ENCODE measurements at regions not wholly inside any gene's neighbourhood (a gene's known extent, or its start where the extent isn't known, plus 50 kb on each side); places are given as distances from the start of the nearest gene placed in this dataset.

DNA sequence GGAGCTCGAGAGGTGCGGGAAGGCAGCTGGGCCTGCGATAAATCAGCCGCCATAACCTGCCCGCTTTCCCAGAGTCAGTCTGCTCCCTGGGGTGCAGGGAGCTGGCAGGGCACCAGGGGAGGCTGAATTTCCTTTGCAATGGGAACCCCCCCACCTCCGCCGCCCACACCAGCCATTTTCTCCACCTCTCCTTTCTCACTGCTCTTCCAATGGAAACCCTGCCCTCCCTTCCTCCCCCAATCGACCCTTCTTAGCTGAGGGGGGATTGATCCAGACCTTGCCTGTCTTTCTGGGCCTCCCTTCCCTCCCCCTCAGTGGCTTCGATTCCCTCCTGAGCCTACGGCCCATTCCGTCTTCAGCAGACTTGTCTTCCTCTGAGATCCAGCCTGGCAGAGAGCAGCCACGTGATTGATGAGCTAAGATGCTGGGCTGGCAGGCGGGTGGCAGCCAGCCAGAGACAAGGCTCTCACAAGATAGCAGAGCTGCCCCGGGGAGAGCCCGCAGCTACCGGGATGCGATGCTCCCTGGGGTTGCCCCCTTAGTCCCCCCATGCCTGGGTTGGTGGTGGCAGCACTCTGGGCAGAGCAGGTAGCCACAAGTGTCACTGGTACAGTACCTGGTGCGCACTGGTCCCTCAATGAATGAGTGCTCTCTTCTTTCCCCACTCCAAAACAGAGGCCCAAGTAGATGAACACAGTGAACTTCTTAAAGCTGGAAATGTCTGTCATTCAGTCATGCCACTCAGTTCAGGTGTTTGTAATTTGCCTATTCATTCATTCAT is 53.7 kb upstream of the FABP6 start:
- H3K27ac ChIP-seq (ENCODE audit: insufficient read depth in 1 of 2, low read depth in 1 of 2, low read length in 2 of 2, poor library complexity in 1 of 2, severe bottlenecking in 2 of 2): no peak overlapping the region
- no peaks in the 10 kb centered on the region for H3K4me1 ChIP-seq (ENCODE audit: control extremely low read depth in 1 of 4, control insufficient read depth in 4 of 4, insufficient read depth in 4 of 4, low read length in 3 of 4)
- no peak for DNase-seq
- no peaks in the 10 kb centered on the region for H3K27me3 ChIP-seq (replicated peaks in 2 of 5; ENCODE audit: control insufficient read depth in 4 of 5, insufficient read depth in 5 of 5, low read length in 4 of 5)
- 87% methylated on average over 18 of the region's 18 CpGs for WGBS (ENCODE audit: insufficient coverage)
- no peak overlapping the region for H3K4me3 ChIP-seq (ENCODE audit: control insufficient read depth in 1 of 7, extremely low read depth in 1 of 7, insufficient read depth in 4 of 7, low read depth in 2 of 7, low read length in 6 of 7)
- ChIA-PET CTCF (interaction anchor here (1.4 to 1.7 kb wide), 3 partner anchors 13 to 150 kb away, joined by 3 to 8 read pairs (median 3); no protein-coding TSS in a partner anchor), POLR2A (no interaction called here)
- no peaks in the 10 kb centered on the region for H3K9me3 ChIP-seq (ENCODE audit: control extremely low read depth in 1 of 5, control insufficient read depth in 4 of 5, insufficient read depth in 2 of 5, low read depth in 1 of 5, low read length in 4 of 5)
- no peaks in the 10 kb centered on the region for H3K36me3 ChIP-seq (ENCODE audit: control insufficient read depth in 4 of 4, insufficient read depth in 4 of 4, low read length in 3 of 4)

DNA sequence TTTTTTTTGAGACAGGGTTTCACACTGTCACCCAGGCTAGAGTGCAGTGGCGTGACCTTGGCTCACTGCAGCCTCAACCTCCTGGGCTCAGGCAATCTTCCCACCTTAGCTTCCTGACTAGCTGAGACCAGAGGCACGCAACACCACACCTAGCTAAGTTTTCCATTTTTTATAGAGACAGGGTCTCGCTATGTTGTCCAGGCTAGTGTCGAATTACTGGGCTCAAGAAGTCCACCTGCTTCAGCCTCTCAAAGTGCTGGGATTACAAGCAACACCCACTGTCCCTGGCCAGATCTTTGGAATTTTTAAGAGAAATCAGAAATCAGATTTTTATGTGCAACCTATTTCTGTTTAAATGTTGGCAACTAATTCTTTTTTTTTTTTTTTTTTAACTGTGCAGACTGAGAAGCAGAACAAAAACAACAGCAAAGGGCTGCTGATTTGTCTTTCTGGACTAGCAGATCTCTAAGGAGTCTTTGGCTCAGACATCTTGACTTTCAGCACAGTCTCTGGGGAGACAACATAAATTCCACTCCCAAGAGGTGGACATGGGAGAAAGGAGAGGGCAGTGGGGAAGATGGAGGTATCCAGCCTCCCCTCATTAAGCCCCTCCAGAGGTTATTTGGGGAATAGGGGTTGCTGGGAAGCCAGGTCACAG is 54.4 kb upstream of the FABP6 start:
- H3K9me3 ChIP-seq (ENCODE audit: control extremely low read depth in 1 of 5, control insufficient read depth in 4 of 5, insufficient read depth in 2 of 5, low read depth in 1 of 5, low read length in 4 of 5): no peaks in the 10 kb centered on the region
- no peak overlapping the region for H3K4me3 ChIP-seq (ENCODE audit: control insufficient read depth in 1 of 7, extremely low read depth in 1 of 7, insufficient read depth in 4 of 7, low read depth in 2 of 7, low read length in 6 of 7)
- POLR2A ChIA-PET: no interaction called here
- H3K4me1 ChIP-seq (ENCODE audit: control extremely low read depth in 1 of 4, control insufficient read depth in 4 of 4, insufficient read depth in 4 of 4, low read length in 3 of 4): no peaks in the 10 kb centered on the region
- no peaks in the 10 kb centered on the region for H3K36me3 ChIP-seq (ENCODE audit: control insufficient read depth in 4 of 4, insufficient read depth in 4 of 4, low read length in 3 of 4)
- no peaks in the 10 kb centered on the region for H3K27me3 ChIP-seq (replicated peaks in 2 of 5; ENCODE audit: control insufficient read depth in 4 of 5, insufficient read depth in 5 of 5, low read length in 4 of 5)
- CTCF ChIA-PET: interaction anchor here (1.4 to 1.5 kb wide), 2 partner anchors 62 to 149 kb away, joined by 3 read pairs; no protein-coding TSS in a partner anchor
- H3K27ac ChIP-seq (ENCODE audit: insufficient read depth in 1 of 2, low read depth in 1 of 2, low read length in 2 of 2, poor library complexity in 1 of 2, severe bottlenecking in 2 of 2): no peak overlapping the region
- 95% methylated on average over 3 of the region's 4 CpGs for WGBS (ENCODE audit: insufficient coverage)
- no peak for DNase-seq

DNA sequence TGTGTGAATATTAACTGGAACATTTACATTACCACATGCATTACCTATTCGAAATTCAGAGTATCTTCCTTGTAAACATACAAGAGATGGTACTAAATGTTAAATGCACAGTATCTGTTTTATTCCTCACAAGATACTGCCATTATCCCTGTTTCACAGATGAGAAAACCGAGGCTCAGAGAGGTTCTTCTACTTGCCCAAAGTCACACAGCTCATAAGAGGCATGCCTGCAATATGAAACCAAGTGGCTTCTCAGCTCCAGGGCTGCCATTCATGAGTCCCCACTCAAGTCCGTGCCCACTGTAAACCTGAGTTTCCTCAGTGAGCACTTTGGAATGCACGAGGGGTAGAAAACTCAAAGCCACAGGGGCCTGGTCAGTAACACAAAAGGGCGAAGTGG is 55.0 kb upstream of the FABP6 start:
- Histone ChIP-seq H3K4me3 (ENCODE audit: control insufficient read depth in 1 of 7, extremely low read depth in 1 of 7, insufficient read depth in 4 of 7, low read depth in 2 of 7, low read length in 6 of 7) (no peak overlapping the region), H3K9me3 (ENCODE audit: control extremely low read depth in 1 of 5, control insufficient read depth in 4 of 5, insufficient read depth in 2 of 5, low read depth in 1 of 5, low read length in 4 of 5) (no peaks in the 10 kb centered on the region), H3K27ac (ENCODE audit: insufficient read depth in 1 of 2, low read depth in 1 of 2, low read length in 2 of 2, poor library complexity in 1 of 2, severe bottlenecking in 2 of 2) (no peak overlapping the region), H3K4me1 (ENCODE audit: control extremely low read depth in 1 of 4, control insufficient read depth in 4 of 4, insufficient read depth in 4 of 4, low read length in 3 of 4) (no peaks in the 10 kb centered on the region), H3K27me3 (replicated peaks in 2 of 5; ENCODE audit: control insufficient read depth in 4 of 5, insufficient read depth in 5 of 5, low read length in 4 of 5) (no peaks in the 10 kb centered on the region), H3K36me3 (ENCODE audit: control insufficient read depth in 4 of 4, insufficient read depth in 4 of 4, low read length in 3 of 4) (no peaks in the 10 kb centered on the region)
- 98% methylated on average over 4 of the region's 5 CpGs for WGBS (ENCODE audit: insufficient coverage)
- CTCF ChIA-PET: no interaction called here
- DNase-seq: no peak
- POLR2A ChIA-PET: no interaction called here

DNA sequence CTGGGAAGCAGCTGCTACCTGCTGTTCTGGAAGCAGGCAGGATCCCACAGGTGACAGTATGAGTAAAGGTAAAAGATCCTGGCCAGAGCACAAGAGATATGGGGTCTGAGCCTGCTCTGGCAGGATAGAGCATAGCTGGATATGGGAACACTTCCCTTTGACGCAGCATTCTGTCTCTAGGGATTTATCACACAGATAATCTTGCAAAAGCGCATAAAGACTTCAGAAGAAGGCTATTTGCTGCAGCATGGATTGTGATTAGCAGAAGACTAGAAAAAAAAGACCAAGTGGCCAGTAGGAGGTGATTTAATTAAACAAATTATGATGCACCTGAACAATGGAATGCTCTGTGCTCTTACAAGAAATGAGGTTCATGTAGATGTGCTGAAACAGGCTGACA is 52.4 kb upstream of the PWWP2A start:
- H3K9me3 ChIP-seq (ENCODE audit: control extremely low read depth in 1 of 5, control insufficient read depth in 4 of 5, insufficient read depth in 2 of 5, low read depth in 1 of 5, low read length in 4 of 5): no peaks in the 10 kb centered on the region
- no peaks in the 10 kb centered on the region for H3K27me3 ChIP-seq (replicated peaks in 2 of 5; ENCODE audit: control insufficient read depth in 4 of 5, insufficient read depth in 5 of 5, low read length in 4 of 5)
- CTCF ChIA-PET: no interaction called here
- WGBS (ENCODE audit: insufficient coverage): 100% methylated on average over 2 of the region's 2 CpGs
- peaks cover 0 to 6% (median under 1%) of the 10 kb centered on the region in 4 experiments for H3K4me1 ChIP-seq (ENCODE audit: control extremely low read depth in 1 of 4, control insufficient read depth in 4 of 4, insufficient read depth in 4 of 4, low read length in 3 of 4)
- no peaks in the 10 kb centered on the region for H3K36me3 ChIP-seq (ENCODE audit: control insufficient read depth in 4 of 4, insufficient read depth in 4 of 4, low read length in 3 of 4)
- DNase-seq: no peak
- no peak overlapping the region for H3K27ac ChIP-seq (ENCODE audit: insufficient read depth in 1 of 2, low read depth in 1 of 2, low read length in 2 of 2, poor library complexity in 1 of 2, severe bottlenecking in 2 of 2)
- POLR2A ChIA-PET: no interaction called here
- no peak overlapping the region for H3K4me3 ChIP-seq (ENCODE audit: control insufficient read depth in 1 of 7, extremely low read depth in 1 of 7, insufficient read depth in 4 of 7, low read depth in 2 of 7, low read length in 6 of 7)

DNA sequence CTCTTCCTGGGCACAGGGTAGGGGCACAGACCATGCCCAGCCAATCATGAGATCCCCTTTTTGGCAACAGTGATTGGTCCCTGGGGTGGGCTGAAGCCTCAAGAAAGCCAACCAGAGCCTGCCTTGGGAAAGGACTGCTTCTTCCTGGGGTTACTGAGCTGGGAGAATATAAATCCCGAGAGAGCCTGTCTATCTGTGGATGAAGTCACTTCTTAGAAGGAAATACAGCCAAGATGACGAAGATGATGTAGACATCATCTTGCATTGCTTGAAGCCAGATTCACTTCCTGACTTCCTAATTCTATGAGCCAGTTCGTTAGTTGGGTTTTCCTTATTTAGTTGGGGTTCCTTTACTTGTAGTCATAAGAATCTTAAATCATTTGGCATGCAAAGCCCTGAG is 50.1 kb upstream of the PWWP2A start:
- POLR2A ChIA-PET: no interaction called here
- H3K4me1 ChIP-seq (ENCODE audit: control extremely low read depth in 1 of 4, control insufficient read depth in 4 of 4, insufficient read depth in 4 of 4, low read length in 3 of 4): peaks cover 0 to 25% (median 18%) of the 10 kb centered on the region in 4 experiments
- no peaks in the 10 kb centered on the region for H3K9me3 ChIP-seq (ENCODE audit: control extremely low read depth in 1 of 5, control insufficient read depth in 4 of 5, insufficient read depth in 2 of 5, low read depth in 1 of 5, low read length in 4 of 5)
- 75% methylated on average over 2 of the region's 3 CpGs for WGBS (ENCODE audit: insufficient coverage)
- no peak for DNase-seq
- no peaks in the 10 kb centered on the region for H3K36me3 ChIP-seq (ENCODE audit: control insufficient read depth in 4 of 4, insufficient read depth in 4 of 4, low read length in 3 of 4)
- CTCF ChIA-PET: interaction anchor here (0.6 kb wide), 1 partner anchor 898 kb away, joined by 3 read pairs; no protein-coding TSS in a partner anchor
- no peaks in the 10 kb centered on the region for H3K27me3 ChIP-seq (replicated peaks in 2 of 5; ENCODE audit: control insufficient read depth in 4 of 5, insufficient read depth in 5 of 5, low read length in 4 of 5)
- H3K27ac ChIP-seq (ENCODE audit: insufficient read depth in 1 of 2, low read depth in 1 of 2, low read length in 2 of 2, poor library complexity in 1 of 2, severe bottlenecking in 2 of 2): no peak overlapping the region
- no peak overlapping the region for H3K4me3 ChIP-seq (ENCODE audit: control insufficient read depth in 1 of 7, extremely low read depth in 1 of 7, insufficient read depth in 4 of 7, low read depth in 2 of 7, low read length in 6 of 7)

Data from common myeloid progenitor, CD34-positive (primary cell).